Retina (tissue), 1 donor: ENCODE measurements at regions not wholly inside any gene's neighbourhood (a gene's known extent, or its start where the extent isn't known, plus 50 kb on each side); places are given as distances from the start of the nearest gene placed in this dataset.

Experiments used
- DNase-seq: peaks from one replicate; pipeline ENCODE4 v3.0.0-alpha.2; 2016

DNA sequence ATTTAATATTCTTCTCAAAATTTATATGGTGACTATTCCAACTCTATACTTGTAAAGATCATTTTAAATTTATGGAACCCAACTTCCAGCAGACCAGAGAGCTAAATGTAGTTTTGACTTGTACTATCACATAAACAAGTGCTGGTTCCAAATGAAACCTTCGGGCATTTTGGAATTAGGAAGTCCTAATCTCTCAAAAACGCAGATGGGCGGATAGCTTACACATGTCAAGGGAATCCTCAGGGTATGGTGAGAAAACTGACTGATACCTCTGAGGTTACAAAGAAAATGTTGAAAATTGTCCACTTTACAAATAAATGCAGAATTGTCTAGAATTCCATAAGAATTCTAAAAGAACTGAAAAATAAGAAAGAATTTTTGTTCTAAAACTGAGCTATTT, 224.1 kb downstream of the SS18 start:
- no peak for DNase-seq

GRCh38 chr18:25862881-25863600, 227.4 kb downstream of the SS18 start:
- DNase-seq: no peak

DNA sequence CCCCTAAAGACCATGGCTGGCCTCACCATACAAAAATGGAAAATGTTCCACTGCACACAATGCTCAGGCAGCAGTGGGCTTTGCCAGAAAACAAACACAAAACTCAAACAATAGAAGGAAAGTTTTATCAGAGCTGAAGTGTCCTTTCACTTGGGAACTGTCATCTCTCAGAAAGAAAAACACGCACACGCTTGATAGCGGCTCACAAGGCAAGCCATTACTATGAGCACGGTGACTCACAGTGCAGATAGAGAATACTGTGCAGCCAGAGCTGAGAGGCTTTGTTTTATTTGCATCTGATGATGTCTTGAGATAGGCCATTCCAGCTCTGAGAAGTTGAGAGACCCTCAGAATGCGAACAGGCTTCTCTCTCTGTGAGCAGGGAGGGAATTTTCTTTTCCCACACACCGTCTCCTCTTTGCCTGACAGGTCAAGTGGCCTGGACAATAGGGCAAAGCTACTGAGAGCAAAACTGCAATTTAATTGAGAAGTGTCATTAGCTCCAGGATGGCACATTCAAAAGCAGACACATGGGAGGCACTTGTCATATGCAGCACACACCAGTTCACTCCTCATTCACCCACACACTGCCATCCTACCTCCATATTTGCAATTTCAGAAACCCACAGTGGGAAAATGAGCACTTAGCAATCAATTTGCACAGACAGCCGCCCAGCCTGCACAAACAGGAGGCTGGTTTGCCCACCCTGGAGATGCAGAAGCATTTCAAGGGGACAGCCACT, 236.6 kb downstream of the SS18 start:
- DNase-seq: peak; percentile 31

DNA sequence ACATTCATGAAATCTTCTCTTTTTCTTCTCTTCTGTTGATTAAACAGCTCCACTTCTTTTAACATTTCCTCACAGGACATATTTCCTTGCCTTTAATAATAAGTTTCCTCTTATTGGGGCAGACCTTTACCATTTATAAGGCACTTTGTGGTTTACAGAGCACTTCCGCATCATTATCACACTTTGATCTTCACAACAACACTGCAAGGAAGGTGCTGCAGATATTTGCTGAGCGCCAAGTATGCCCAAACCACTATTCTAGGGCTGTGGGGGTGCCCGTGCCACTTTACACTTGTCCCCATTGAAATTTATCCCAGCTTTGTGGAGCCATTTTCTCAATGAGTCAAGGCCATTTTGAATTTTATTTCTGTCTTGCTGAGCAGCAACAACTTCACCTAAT, 246.6 kb downstream of the SS18 start:
- no peak for DNase-seq

DNA sequence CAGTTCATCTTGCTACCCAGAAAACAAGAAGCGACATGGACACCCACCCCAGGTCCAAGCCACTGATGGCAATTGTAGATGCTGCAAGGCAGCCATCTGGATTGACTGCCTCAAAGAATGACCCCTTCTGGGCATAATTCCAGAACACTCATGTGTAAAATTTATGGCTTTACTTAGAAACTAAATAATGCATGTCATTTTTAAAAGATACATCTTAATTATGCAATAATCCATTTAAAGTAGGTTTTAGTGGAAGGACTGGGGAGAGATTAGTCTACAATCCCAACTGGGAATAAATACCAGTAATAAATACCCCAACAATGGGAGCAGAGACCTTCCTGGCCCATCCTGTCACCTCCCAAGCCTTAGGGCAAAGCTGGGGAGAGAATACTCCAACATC, 247.7 kb downstream of the SS18 start:
- no peak for DNase-seq

DNA sequence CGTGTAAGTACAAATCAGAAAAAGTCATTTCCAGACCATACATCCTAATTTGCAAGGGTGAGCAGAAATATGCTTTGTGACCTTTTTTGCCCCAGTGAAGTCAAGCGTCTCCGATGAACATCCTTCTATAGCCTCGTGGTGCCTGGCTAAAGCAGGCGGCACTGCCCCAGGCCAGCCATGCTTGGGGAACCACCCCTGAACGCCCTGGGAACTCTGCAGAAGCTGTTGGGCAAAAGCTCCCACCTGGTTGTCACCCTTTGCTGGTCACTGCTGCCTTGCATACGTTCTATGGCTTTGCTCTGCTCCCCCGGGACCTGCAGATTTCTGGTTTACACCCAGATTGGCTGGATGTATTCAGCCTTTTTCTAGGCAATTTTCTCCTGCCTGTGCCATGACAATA, 256.4 kb downstream of the SS18 start:
- no peak for DNase-seq

DNA sequence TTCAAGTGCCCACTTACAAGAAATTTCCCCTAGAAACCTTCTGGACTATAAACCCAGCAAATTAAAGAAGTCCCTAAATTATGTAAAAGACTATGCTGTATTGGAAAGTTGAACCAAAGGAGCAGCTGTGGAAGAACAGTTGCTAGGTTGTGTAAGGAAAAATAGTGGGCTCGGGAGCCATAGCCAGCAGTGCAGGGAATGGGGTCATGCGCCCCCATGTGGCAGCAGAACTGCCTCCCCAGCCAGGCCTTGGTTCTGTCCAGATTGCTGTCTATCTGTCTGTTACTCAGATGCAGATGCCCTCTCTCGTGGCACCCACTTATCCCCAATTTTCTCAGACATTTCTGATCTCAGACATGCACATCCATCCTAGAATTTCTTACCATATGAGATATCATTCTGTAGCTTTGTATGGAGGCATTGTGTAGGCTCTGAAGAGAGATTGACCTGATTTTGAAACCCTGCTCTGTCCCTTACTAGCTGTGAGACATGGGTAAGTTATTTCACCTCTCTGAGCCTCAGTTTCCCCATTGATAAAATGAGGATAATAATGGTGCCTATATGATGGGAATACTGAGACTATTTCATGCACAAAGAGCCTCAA, 258.3 kb downstream of the SS18 start:
- peak; percentile 78 for DNase-seq

GRCh38 chr18:25831301-25831701, 259.1 kb downstream of the SS18 start:
- no peak for DNase-seq

DNA sequence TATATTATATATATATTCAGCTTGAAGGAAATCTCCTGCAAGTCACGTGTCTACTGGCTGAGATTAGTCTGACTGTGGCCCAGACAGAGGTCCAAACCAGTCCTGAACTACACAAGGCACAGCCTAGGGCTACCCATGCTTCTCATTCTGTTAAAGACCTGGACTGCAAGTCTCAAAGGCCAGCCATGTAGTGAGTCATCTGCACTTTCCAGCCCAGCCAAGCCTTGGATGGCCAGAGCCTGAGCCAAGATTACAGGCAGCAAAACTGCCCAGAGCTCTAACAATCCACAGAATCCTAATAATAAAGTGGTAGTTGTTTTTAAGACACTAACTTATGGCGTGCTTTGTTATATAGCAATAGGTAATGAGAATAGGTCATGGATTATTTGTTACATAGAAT, 259.6 kb downstream of the SS18 start:
- DNase-seq: no peak

- peak; percentile 60 for DNase-seq
These were observed 262.4 kb downstream of the SS18 start for GRCh38 chr18:25827961-25828561.

DNA sequence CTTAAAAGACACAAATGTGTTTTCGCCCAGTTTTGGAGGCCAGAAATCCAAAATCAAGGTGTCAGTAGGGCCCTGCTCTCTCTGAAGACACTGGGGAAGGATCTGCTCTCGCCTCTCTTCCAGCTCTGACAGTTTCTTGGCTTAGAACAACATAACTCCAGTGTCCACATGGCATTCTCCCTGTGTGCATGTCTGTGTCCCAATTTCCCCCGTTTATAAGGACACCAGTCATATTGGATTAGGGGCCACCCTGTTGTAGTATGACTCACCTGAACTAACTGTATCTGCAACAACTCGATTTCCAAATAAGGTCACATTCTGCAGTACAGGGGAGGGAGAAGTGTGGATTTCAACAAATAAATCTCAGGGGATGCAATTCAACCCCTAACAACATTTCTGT, 263.2 kb downstream of the SS18 start:
- DNase-seq: no peak

- no peak for DNase-seq
These were observed 263.6 kb downstream of the SS18 start for GRCh38 chr18:25826823-25827222.

- DNase-seq: no peak
These were observed 264.2 kb downstream of the SS18 start for GRCh38 chr18:25825979-25826776.

GRCh38 chr18:25825056-25825455, 265.4 kb downstream of the SS18 start:
- DNase-seq: peak; percentile 34

- DNase-seq: peak; percentile 37
These were observed 270.6 kb downstream of the SS18 start for GRCh38 chr18:25819746-25820363.

- DNase-seq: no peak
These were observed 271.9 kb downstream of the SS18 start for GRCh38 chr18:25818505-25818904.

GRCh38 chr18:25817546-25818237, 272.7 kb downstream of the SS18 start:
- DNase-seq: no peak

DNA sequence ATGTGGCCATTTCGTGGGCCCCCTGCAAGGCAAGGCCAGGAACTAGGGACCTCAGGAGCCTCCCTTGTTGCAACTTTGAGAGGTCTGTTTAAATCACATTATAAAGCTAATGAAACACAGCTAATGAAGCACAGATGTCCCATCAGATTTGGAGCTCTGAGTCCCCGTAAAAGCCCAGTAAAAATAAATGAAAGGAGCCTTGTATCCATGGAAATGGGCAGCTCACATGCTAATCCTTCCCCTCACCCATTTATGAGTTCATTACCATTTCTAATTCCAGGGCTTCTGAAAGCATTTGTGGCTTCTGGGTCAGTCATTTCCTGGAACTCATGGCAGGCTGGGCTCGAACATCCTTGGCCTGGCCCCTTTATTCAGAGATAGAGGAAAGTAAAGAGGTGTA, 274.8 kb downstream of the SS18 start:
- no peak for DNase-seq

DNA sequence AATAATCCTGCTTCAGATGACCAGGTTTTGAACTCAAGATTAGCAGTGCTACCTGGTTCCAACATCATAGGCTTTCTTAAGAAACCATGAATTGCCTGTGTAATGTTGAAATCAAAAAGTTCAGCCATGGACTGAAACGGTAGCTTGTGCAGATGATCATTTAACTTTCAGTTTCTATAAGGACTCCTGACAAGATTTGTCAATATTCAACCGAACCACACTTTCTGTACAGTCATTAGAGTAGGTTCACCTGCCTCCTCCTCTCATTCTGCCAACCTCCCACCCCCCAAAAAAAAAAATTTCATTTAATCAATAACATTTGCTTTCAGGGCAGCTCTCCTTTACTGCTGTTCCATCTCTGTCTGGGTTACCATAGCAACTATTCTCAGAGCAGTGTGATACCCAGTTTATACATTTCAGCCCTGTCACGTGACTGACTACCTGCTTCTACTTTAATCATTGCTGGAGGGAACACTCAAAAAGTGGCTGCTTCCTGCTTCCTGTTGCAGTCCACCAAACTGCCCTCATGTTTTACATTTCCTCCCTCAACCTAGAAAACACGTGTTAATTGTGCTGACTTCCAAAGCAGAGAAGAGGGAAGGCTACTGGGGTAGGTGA, 275.5 kb downstream of the SS18 start:
- DNase-seq: no peak

DNA sequence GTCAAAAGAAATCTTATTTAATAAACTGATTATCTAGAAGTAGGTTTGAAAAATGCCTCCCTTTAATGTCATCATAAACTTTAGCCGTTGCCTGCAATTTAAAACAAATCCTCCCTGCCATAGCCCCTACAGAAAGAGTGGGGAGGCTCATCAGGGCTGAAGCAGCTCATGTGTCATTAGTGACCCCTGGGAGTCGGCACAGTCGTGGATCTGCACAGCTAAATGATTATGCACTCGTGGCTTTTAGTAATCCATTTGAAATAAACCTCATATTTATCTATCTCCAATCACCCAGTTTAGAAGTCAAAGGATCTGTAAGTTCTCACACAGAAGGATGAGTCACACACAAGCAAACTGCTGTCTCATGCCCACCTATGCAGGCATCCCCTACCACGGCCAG, 277.3 kb downstream of the SS18 start:
- DNase-seq: no peak

GRCh38 chr18:25810736-25811135, 279.7 kb downstream of the SS18 start:
- no peak for DNase-seq
